Transverse colon (tissue), 4 donors: ENCODE measurements at regions not wholly inside any gene's neighbourhood (a gene's known extent, or its start where the extent isn't known, plus 50 kb on each side); places are given as distances from the start of the nearest gene placed in this dataset.

Source experiments
- CTCF ChIP-seq, 5 experiments: fragments of 200-600 bp in 3 of 5; fragments of 450-650 bp in 2 of 5; sonication (generic) in 3 of 5; IDR thresholded peaks; 1 replicate in 2 of 5; 2 replicates in 3 of 5; pipeline ENCODE4 v1.5.1; 2016 to 2017; ENCODE audit warnings: antibody characterized with exemption in 5 of 5, inconsistent platforms in 3 of 5, mild to moderate bottlenecking in 2 of 5, moderate library complexity in 1 of 5
- EP300 ChIP-seq: sonication (generic); formaldehyde crosslinking; IDR thresholded peaks from one replicate; pipeline ENCODE4 v1.6.1; 2017; ENCODE audit warnings: antibody characterized with exemption, low read depth
- POLR2A ChIP-seq: fragments of 450-650 bp; IDR thresholded peaks from one replicate; pipeline ENCODE4 v1.6.1; 2016; ENCODE audit warnings: antibody characterized with exemption, mild to moderate bottlenecking, moderate library complexity
- POLR2AphosphoS5 ChIP-seq, 3 donors: sonication (generic); formaldehyde crosslinking; IDR thresholded peaks; one replicate each; pipeline ENCODE4 v1.6.1; 2016; ENCODE audit warnings: antibody characterized with exemption in 3 of 3

DNA sequence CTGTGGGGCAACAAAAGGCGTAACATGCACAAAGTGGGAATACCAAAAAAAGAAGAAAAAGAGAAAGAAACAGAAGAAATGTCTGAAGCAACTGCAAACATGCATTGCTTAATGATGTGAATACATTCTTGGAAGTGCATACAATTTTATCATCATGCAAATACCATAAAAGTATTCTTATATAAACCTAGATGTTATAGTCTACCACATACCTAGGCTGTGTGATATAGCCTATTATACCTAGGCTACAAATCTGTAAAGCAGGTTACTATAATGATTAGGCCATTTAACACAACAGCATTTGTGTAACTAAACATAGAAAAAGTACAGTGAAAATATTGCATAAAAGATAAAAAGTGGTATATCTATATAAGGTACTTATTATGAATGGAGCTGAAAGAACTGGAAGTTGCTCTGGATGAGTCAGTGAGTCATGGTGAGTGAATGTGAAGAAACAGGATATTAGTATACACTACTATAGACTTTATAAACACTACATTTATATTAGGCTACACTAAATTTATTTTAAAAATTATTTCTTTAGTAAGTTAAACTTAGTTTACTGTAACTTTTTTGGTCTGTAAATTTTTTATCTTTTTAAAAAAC, 319.4 kb upstream of the KCNH7 start:
- TF ChIP-seq CTCF (IDR thresholded peaks at IDR 0.05): no peak
- no peak for TF ChIP-seq POLR2A
- no peak for TF ChIP-seq POLR2AphosphoS5 (IDR thresholded peaks at IDR 0.05)
- no peak for TF ChIP-seq EP300
